ENCODE measurements at regions not wholly inside any gene's neighbourhood (a gene's known extent, or its start where the extent isn't known, plus 50 kb on each side); places are given as distances from the start of the nearest gene placed in this dataset.

GRCh38 chr12:24044941-24045703, 95.7 kb upstream of the SOX5 start:
- TF ChIP-seq, protein P1, sequence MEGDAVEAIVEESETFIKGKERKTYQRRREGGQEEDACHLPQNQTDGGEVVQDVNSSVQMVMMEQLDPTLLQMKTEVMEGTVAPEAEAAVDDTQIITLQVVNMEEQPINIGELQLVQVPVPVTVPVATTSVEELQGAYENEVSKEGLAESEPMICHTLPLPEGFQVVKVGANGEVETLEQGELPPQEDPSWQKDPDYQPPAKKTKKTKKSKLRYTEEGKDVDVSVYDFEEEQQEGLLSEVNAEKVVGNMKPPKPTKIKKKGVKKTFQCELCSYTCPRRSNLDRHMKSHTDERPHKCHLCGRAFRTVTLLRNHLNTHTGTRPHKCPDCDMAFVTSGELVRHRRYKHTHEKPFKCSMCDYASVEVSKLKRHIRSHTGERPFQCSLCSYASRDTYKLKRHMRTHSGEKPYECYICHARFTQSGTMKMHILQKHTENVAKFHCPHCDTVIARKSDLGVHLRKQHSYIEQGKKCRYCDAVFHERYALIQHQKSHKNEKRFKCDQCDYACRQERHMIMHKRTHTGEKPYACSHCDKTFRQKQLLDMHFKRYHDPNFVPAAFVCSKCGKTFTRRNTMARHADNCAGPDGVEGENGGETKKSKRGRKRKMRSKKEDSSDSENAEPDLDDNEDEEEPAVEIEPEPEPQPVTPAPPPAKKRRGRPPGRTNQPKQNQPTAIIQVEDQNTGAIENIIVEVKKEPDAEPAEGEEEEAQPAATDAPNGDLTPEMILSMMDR (IDR thresholded peaks at IDR 0.05), result no peak
- no peak for TF ChIP-seq POLR2A (IDR thresholded peaks at IDR 0.05)
